Neural progenitor cell (in vitro differentiated cells): ENCODE measurements at regions not wholly inside any gene's neighbourhood (a gene's known extent, or its start where the extent isn't known, plus 50 kb on each side); places are given as distances from the start of the nearest gene placed in this dataset.

Experiments used
- CTCF ChIP-seq: fragments of 200-600 bp; sonication (generic); IDR thresholded peaks from 2 replicates; pipeline ENCODE4 v1.5.1; 2017; ENCODE audit warnings: antibody characterized with exemption, mild to moderate bottlenecking
- EZH2 ChIP-seq: fragments of 200-600 bp; sonication (generic); IDR thresholded peaks from 2 replicates; pipeline ENCODE4 v1.6.1; 2017; ENCODE audit warnings: antibody characterized with exemption, mild to moderate bottlenecking, moderate library complexity
- EZH2phosphoT487 ChIP-seq: fragments of 200-600 bp; sonication (generic); IDR thresholded peaks from 2 replicates; pipeline ENCODE4 v1.6.1; 2017; ENCODE audit warnings: antibody characterized with exemption

GRCh38 chr10:131440405-131441360 is 129.2 kb upstream of the TCERG1L start:
- TF ChIP-seq CTCF (no peak), EZH2phosphoT487 (no peak), EZH2 (no peak)
